SK-N-SH treated with all-trans-retinoic acid at 6 μM for 48 hours (cell line): ENCODE measurements at regions not wholly inside any gene's neighbourhood (a gene's known extent, or its start where the extent isn't known, plus 50 kb on each side); places are given as distances from the start of the nearest gene placed in this dataset.

Source experiments
- ATAC-seq: fragments of 200-7000 bp; cut with Tn5 transposase; 3 replicates; pipeline ENCODE4 v1.9.1; 2020; ENCODE audit warnings: mild to moderate bottlenecking, moderate library complexity
- ARNTL ChIP-seq: fragments of 450-650 bp; formaldehyde crosslinking; IDR thresholded peaks from 2 replicates; pipeline ENCODE4 v1.5.0; 2020; ENCODE audit warnings: low read depth, mild to moderate bottlenecking, moderate library complexity, borderline replicate concordance
- CREB5 ChIP-seq: fragments of 250-450 bp; sonication (Bioruptor Pico); IDR thresholded peaks from 2 replicates; pipeline ENCODE4 v1.5.1; 2020; ENCODE audit warnings: low read depth, mild to moderate bottlenecking, moderate library complexity
- CSDC2 ChIP-seq: fragments of 250-450 bp; sonication (Bioruptor Pico); IDR thresholded peaks from 2 replicates; pipeline ENCODE4 v1.5.0; 2020; ENCODE audit warnings: mild to moderate bottlenecking, moderate library complexity
- ESRRG ChIP-seq: fragments of 250-450 bp; sonication (Bioruptor Pico); IDR thresholded peaks from 2 replicates; pipeline ENCODE4 v1.6.1; 2021; ENCODE audit warnings: mild to moderate bottlenecking
- GLIS3 ChIP-seq: fragments of 250-450 bp; sonication (Bioruptor Pico); IDR thresholded peaks from 2 replicates; pipeline ENCODE4 v1.5.0; 2020; ENCODE audit warnings: mild to moderate bottlenecking, moderate library complexity
- ISL1 ChIP-seq: fragments of 250-450 bp; sonication (Bioruptor Pico); IDR thresholded peaks from 2 replicates; pipeline ENCODE4 v2.1.2; 2022; ENCODE audit warnings: mild to moderate bottlenecking, moderate library complexity
- OSR1 ChIP-seq: fragments of 250-450 bp; sonication (Bioruptor Pico); IDR thresholded peaks from 2 replicates; pipeline ENCODE4 v1.8.0; 2022; ENCODE audit warnings: moderate library complexity, mild to moderate bottlenecking, inconsistent platforms
- PATZ1 ChIP-seq: fragments of 250-450 bp; sonication (Bioruptor Pico); IDR thresholded peaks from 2 replicates; pipeline ENCODE4 v1.8.0; 2020; ENCODE audit warnings: mild to moderate bottlenecking, moderate library complexity, borderline replicate concordance
- POU6F1 ChIP-seq: fragments of 250-450 bp; sonication (Bioruptor Pico); IDR thresholded peaks from 2 replicates; pipeline ENCODE4 v1.8.0; 2021; ENCODE audit warnings: low read depth, mild to moderate bottlenecking, moderate library complexity, borderline replicate concordance
- RARB ChIP-seq: fragments of 250-450 bp; sonication (Bioruptor Pico); IDR thresholded peaks from 2 replicates; pipeline ENCODE4 v1.8.0; 2021; ENCODE audit warnings: mild to moderate bottlenecking, moderate library complexity
- SNAI2 ChIP-seq: fragments of 250-450 bp; sonication (Bioruptor Pico); IDR thresholded peaks from 2 replicates; pipeline ENCODE4 v1.5.0; 2020; ENCODE audit warnings: mild to moderate bottlenecking, moderate library complexity
- TCF4 ChIP-seq: fragments of 250-450 bp; sonication (Bioruptor Pico); IDR thresholded peaks from 2 replicates; pipeline ENCODE4 v1.8.0; 2021; ENCODE audit warnings: mild to moderate bottlenecking, moderate library complexity, borderline replicate concordance
- TOX ChIP-seq: fragments of 250-450 bp; sonication (Bioruptor Pico); IDR thresholded peaks from 2 replicates; pipeline ENCODE4 v1.8.0; 2021; ENCODE audit warnings: mild to moderate bottlenecking, moderate library complexity, borderline replicate concordance
- ZC3H10 ChIP-seq: fragments of 250-450 bp; sonication (Bioruptor Pico); IDR thresholded peaks from 2 replicates; pipeline ENCODE4 v1.5.1; 2021; ENCODE audit warnings: mild to moderate bottlenecking, moderate library complexity
- ZFP3 ChIP-seq: fragments of 250-450 bp; sonication (Bioruptor Pico); IDR thresholded peaks from 2 replicates; pipeline ENCODE4 v1.5.0; 2020; ENCODE audit warnings: mild to moderate bottlenecking, moderate library complexity
- ZFP30 ChIP-seq: fragments of 450-650 bp; formaldehyde crosslinking; IDR thresholded peaks from 2 replicates; pipeline ENCODE4 v1.5.0; 2022; ENCODE audit warnings: mild to moderate bottlenecking, moderate library complexity
- ZNF565 ChIP-seq: fragments of 450-650 bp; formaldehyde crosslinking; conservative IDR thresholded peaks from 2 replicates; pipeline ENCODE4 v1.5.0; 2020; ENCODE audit warnings: low read depth, mild to moderate bottlenecking, moderate library complexity
- ZNF70 ChIP-seq: fragments of 450-650 bp; formaldehyde crosslinking; IDR thresholded peaks from 2 replicates; pipeline ENCODE4 v1.5.0; 2020; ENCODE audit warnings: mild to moderate bottlenecking, moderate library complexity
- ZNF8 ChIP-seq: fragments of 450-650 bp; formaldehyde crosslinking; IDR thresholded peaks from 2 replicates; pipeline ENCODE4 v1.5.0; 2020; ENCODE audit warnings: mild to moderate bottlenecking, moderate library complexity
- TF ChIP-seq, protein P1 (sequence below): fragments of 250-450 bp; sonication (Bioruptor Pico); IDR thresholded peaks from 2 replicates; pipeline ENCODE4 v1.5.1; 2021; ENCODE audit warnings: mild to moderate bottlenecking, moderate library complexity
- TF ChIP-seq, protein P2 (sequence below): fragments of 250-450 bp; sonication (Bioruptor Pico); IDR thresholded peaks from 2 replicates; pipeline ENCODE4 v1.5.0; 2020; ENCODE audit warnings: mild to moderate bottlenecking, moderate library complexity

DNA sequence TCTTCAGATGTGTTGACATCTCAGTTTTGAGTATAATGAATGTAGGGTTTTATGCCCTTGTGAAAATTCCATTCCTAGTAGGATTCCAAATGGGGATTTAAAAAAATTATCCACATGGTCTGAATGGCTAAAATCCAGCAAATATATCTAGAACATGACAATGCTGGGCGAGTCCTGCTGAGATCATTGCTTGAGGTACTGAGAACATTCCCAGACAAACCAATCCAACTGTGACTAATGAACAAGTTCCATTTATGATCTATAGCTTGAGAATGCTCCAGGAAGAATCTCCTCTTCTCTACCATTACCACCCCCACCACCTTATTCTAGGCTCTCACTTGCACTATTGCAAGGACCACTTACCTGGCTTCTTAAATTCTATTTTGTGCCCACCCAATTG, 77.2 kb upstream of the IL1RAPL2 start:
- TF ChIP-seq ZNF8 (CRISPR knock-in tag) (no peak), ZFP30 (CRISPR knock-in tag) (no peak), ESRRG (CRISPR knock-in tag) (no peak), TOX (no peak), ZNF70 (CRISPR knock-in tag) (no peak), POU6F1 (no peak), PATZ1 (CRISPR knock-in tag) (no peak), OSR1 (CRISPR knock-in tag) (no peak), CSDC2 (CRISPR knock-in tag) (no peak), SNAI2 (CRISPR knock-in tag) (no peak), CREB5 (CRISPR knock-in tag) (no peak), GLIS3 (CRISPR knock-in tag) (no peak), ZNF565 (CRISPR knock-in tag) (no peak), TCF4 (CRISPR knock-in tag) (no peak), ARNTL (no peak)
- TF ChIP-seq, protein P1, sequence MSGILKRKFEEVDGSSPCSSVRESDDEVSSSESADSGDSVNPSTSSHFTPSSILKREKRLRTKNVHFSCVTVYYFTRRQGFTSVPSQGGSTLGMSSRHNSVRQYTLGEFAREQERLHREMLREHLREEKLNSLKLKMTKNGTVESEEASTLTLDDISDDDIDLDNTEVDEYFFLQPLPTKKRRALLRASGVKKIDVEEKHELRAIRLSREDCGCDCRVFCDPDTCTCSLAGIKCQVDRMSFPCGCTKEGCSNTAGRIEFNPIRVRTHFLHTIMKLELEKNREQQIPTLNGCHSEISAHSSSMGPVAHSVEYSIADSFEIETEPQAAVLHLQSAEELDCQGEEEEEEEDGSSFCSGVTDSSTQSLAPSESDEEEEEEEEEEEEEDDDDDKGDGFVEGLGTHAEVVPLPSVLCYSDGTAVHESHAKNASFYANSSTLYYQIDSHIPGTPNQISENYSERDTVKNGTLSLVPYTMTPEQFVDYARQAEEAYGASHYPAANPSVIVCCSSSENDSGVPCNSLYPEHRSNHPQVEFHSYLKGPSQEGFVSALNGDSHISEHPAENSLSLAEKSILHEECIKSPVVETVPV (CRISPR knock-in tag), result no peak
- ATAC-seq, result no peak

DNA sequence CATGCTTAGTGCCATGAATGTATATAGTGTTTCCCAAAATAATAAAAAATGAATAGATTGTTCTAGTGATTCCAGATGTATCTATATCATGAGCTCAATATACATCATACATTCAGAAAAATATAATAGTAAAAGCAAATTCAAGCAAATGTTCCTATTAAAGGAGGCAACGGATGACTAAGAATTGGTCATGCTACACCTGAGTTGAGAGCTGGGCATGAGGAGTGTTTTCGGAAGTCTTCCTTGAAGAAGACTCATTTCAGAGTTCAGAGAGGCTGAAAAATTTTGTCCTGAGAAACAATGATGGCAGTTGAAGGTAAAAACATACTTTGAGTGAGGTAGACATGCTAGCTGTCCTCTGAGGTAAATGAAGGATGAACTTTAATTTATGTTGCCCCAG, 79.3 kb upstream of the IL1RAPL2 start:
- ATAC-seq, result no peak
- TF ChIP-seq ESRRG (CRISPR knock-in tag) (no peak), TOX (no peak), SNAI2 (CRISPR knock-in tag) (no peak), ISL1 (CRISPR knock-in tag) (no peak), GLIS3 (CRISPR knock-in tag) (no peak), ZC3H10 (CRISPR knock-in tag) (no peak)

GRCh38 chrX:104482757-104483156, 83.2 kb upstream of the IL1RAPL2 start:
- no peak for ATAC-seq
- TF ChIP-seq ZNF8 (CRISPR knock-in tag), result no peak
- no peak for TF ChIP-seq SNAI2 (CRISPR knock-in tag)
- TF ChIP-seq ZFP30 (CRISPR knock-in tag), result no peak
- TF ChIP-seq ZNF70 (CRISPR knock-in tag), result no peak
- TF ChIP-seq CREB5 (CRISPR knock-in tag), result no peak
- no peak for TF ChIP-seq OSR1 (CRISPR knock-in tag)
- no peak for TF ChIP-seq ESRRG (CRISPR knock-in tag)
- TF ChIP-seq PATZ1 (CRISPR knock-in tag), result no peak
- TF ChIP-seq, protein P2, sequence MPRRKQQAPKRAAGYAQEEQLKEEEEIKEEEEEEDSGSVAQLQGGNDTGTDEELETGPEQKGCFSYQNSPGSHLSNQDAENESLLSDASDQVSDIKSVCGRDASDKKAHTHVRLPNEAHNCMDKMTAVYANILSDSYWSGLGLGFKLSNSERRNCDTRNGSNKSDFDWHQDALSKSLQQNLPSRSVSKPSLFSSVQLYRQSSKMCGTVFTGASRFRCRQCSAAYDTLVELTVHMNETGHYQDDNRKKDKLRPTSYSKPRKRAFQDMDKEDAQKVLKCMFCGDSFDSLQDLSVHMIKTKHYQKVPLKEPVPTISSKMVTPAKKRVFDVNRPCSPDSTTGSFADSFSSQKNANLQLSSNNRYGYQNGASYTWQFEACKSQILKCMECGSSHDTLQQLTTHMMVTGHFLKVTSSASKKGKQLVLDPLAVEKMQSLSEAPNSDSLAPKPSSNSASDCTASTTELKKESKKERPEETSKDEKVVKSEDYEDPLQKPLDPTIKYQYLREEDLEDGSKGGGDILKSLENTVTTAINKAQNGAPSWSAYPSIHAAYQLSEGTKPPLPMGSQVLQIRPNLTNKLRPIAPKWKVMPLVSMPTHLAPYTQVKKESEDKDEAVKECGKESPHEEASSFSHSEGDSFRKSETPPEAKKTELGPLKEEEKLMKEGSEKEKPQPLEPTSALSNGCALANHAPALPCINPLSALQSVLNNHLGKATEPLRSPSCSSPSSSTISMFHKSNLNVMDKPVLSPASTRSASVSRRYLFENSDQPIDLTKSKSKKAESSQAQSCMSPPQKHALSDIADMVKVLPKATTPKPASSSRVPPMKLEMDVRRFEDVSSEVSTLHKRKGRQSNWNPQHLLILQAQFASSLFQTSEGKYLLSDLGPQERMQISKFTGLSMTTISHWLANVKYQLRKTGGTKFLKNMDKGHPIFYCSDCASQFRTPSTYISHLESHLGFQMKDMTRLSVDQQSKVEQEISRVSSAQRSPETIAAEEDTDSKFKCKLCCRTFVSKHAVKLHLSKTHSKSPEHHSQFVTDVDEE (CRISPR knock-in tag), result no peak
- TF ChIP-seq POU6F1, result no peak
- no peak for TF ChIP-seq ZFP3
- no peak for TF ChIP-seq GLIS3 (CRISPR knock-in tag)
- TF ChIP-seq RARB, result no peak
- TF ChIP-seq, protein P1 (CRISPR knock-in tag), result no peak
- TF ChIP-seq TCF4 (CRISPR knock-in tag), result no peak
- TF ChIP-seq TOX, result no peak
- no peak for TF ChIP-seq ZNF565 (CRISPR knock-in tag)
- TF ChIP-seq ZC3H10 (CRISPR knock-in tag), result no peak
